Fibroblast of skin of right quadriceps (primary cell): ENCODE measurements at regions not wholly inside any gene's neighbourhood (a gene's known extent, or its start where the extent isn't known, plus 50 kb on each side); places are given as distances from the start of the nearest gene placed in this dataset.

Experiments
- DNase-seq: peaks from one replicate; pipeline ENCODE4 v3.0.0-alpha.2; 2013

DNA sequence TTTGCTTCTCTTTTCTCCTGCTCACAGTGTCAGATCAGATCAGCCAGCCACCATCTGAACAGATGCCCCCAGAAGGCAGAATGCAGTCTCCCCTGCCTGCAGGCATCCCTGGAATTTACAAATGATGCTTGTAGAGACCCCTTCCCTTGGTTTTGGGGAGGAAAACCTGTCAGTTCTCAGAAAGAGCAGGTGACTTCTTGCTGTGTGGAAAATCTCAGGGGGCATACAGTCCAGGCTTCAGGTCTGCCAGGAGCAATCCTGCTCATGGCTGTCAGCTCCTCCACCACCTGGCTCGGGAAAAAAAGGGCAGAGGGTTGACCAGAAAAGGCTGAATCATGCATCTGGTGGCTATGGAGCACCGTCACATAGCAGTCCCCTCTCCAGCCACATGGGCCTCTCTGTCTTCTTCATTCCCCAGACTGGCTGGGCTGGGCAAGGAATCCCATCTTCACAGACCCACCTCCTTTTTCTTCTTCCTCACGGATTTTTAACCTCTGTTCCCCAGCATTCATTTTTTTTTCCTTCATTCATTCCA, 107.0 kb downstream of the KCNF1 start:
- no peak for DNase-seq

DNA sequence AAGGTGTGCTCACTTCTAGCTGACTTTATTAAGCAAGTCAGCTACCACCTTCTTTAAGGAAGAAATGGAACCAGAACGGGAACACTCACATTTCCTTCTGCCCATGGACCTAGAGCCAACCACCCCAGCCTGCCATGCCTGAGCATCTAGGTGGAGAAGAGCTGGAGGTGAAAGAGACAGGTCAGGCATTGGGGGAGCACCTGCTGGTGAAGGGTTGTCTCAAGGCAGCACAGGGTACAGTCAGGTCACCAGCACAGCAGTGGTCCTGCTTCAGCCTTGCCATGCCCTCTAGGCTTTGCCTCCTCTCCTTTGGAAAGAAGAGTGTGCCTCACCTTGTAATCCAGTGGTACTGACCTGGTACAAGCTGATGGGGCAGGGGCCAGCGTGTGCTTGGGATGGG, 107.9 kb downstream of the KCNF1 start:
- no peak for DNase-seq

DNA sequence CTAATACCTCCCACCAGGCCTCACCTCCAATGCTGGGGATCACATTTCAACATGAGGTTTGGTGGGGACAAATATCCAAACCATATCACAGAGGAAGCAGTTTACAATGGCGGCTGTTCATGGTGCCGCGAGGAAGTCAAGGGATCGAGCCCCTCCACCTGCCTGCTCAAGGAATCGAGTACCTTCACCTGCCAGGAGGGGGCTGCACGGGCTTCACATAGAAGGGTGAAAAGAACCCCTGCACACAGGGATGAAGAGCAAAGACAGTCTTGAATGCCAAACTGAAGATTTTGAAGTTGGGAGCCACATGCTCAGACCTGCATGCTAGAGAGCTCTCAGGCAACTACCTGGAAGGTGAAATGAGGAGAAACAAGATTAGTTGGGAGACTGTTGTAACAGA, 110.3 kb downstream of the KCNF1 start:
- DNase-seq: no peak

DNA sequence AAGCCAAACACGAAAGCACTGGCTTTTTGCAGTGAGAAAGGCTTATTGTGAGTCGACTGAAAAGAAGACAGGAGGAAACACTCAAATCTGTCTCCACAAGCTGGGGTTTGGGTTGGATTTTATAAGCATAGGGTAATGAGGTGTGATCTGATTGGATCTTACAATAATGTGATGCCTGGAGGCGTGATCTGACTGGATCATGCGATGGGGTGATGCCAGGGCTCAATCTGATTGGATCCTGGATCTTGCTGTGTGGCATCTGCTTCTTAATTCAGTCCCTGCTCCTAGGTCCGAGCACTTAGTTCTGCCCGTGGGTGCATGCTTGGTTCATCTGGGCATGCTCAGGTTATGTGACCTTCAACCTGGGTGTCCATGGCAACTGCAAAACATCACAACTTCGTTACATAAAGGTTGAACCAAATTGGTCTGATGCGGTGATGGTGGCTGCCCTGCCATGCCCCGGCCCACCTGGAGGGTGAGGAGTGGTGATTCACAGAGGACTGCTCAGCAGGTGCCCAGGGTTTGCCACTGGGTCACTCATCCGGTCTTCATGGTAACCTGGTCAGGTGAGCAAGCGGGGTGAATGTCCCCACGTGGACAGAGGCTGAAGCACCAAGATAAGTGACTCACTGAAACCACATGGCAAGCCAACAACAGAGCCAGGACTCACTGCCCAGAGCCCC, 111.0 kb downstream of the KCNF1 start:
- no peak for DNase-seq

DNA sequence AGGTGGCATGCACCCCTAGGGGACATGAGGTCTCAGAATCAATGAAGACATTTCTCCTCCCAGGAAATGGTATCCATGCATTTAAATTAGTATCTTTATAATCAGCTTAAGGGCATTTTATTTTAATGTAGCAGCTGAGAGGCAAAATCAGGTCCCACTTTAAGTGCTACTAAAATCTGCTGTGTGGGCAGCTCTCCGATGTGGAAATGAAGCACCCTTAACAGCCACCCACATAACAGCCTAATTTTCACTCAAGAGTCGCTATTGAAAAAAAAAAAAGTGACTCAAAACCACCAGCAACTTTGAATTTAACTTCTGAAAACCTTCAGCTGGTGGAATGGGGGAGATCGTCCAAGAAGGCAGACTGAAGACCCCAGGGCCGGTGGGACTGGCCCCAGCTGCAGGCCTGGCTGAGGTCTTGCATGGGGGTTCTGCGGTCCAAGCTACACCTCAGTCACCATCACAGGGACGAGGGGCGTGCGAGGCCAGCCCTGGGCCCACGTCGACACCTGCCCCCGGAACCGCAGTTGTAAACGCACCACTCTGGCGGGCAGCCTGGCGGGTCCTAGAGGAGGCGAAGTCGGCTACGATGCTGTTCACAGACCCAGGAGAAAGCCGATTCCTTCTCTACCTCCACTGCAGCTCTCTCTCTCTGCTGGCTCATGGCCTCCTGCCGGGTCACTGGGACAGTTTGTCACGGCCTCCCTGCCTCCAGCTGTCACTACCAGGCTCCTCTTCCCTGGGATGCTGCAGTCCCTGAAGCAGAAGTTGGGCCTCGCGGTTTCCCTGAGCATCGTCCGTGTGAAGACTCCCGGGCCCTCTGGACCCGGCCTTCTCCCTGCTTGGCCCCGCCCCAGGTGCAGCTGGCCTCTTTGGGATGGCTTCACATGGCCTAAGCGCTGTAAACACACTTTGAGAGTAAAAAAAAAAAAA, 111.9 kb downstream of the KCNF1 start:
- DNase-seq: no peak

DNA sequence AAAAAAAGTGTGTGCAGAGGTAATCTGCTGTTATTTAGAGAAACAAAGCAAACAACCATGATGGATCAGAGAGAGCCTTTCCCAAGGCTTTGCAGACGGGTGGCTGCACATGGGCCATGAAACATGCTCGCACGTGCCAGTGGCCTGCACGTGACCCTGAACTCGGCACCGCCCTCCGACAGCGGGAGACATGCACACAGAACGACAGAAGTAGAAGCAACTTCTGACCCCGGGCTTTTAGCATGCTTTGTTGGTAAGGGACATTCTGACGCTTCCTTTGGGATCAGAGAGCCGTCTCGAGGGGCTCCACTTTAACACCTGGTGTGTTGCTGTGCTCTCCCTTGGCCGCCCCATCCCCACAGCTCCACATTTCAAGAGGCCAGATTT, 112.5 kb downstream of the KCNF1 start:
- peak; percentile 10 for DNase-seq

DNA sequence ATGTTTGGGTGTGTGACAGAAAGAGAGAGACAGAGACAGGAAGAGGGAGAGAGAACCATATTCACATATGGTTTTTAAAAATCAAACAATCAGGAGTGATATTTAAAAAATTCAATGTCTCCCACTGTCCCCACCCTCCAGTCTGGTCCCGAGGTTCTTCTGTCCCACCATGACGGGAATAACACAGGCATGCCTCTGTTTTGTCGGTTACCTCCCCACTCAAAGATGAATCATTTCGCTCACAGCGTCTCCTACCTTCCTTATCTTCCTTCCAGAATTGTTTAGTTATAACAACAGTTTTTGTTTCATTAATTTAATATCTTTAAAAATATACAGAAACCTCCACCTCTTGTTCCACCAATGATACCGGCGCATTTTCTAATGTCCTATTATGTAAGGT, 113.0 kb downstream of the KCNF1 start:
- no peak for DNase-seq

DNA sequence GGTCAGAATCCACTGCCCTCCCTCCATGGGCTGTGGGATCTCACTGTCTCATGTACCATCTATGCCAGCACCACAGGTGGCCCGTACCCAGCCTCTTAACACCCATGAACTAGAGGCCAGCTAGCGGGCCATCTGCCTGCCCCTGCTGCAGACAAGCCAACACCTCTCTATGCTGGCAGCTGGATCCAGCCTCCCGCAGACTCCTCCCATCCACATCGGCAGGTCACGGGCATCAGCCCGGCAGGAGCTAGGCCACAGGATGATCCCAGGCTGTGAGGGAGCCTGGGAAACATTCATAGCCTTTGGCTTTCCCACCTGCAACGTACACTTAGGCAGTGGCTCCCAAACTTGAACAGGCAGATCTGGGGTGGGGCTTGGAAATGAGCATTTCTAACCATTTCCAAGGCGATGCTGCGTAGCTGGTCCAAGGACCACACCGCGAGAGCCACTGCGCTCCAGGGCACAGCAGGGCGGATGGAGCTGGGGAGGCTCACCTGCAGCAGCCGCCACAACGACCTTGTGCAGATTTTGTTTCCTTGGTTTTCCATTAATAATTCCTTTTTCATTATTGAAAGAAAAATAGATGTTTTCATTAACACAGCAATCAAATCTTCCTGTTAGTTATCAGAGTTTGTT, 114.7 kb downstream of the KCNF1 start:
- no peak for DNase-seq

DNA sequence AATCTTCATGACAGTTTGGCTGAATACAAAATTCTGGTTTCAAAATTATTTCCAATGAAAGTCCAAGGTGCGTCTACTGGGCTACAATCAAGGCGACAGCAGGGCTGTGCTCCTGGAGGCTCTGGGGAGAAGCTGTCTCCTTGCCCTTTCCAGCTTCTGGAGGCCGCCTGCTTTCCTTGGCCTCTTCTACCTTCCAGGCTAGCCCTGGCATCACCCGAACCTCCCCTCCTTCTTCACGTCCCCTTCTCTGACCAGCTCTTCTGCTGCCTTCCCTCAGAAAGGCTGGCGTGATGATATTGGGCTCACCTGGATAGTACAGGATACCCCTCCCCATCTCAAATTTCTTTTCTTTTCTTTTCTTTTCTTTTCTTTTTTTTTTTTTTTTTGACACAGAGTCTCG, 115.5 kb downstream of the KCNF1 start:
- DNase-seq: no peak

DNA sequence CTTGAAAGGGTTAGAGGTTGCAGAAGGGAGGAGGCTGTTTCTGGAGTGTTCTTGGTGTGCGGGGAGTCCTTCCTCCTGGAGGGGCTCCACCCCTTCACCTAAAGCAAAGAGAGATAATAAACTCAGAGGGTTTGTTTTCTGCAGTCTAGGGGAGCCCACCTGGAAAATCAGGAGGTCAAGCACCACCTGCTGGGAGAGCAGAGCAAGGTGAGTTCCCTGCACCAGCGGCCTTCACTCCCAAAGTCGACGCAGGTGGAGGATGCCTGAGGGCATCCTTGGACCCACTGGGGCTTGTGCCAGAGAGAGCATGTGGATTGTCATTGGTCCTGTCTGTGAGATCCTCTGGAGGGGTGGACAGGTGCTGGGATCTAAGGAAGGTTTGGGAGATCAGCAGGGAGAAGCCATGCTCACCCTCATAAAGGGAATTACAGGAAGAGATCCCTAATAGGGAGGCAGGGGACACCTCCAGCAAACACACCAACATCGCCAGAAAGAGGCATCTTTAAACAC, 116.7 kb downstream of the KCNF1 start:
- no peak for DNase-seq

DNA sequence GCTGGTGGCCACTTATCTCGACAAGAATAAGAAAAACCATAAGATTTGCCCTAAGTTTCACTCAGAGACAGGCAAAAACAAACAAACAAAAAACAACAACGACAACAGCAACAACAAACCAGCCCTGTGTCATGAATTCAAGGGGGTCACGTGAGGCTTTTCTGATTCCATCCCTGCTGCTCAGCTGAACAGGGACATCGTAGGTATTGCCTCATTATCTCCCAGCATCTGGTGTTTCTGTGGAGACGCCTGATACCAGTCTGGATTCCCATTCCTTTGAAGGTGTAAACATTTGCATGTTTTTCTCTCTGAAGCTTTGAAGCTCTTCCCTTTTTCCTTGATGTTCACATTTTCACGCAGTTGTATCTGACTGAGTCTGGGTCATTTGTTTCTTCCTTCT, 117.4 kb downstream of the KCNF1 start:
- DNase-seq: no peak

DNA sequence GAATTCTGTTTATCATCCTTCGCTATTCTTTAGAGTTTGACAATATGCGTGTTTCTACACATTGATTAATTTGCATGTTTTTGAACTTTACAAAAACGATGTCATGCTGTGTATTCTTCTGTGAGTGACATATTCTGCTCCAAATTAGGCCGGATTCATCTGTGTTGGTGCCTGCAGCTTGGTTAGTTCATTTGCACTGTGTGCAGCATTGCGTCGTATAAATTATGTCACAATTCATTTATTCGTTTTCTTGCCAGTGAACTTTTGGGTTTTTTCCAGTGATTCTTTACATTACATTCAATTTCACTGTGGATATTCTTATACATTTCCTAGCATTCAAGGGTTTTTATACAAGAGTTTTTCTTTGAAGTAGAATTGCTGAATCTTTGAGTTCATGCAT, 118.3 kb downstream of the KCNF1 start:
- DNase-seq: no peak

DNA sequence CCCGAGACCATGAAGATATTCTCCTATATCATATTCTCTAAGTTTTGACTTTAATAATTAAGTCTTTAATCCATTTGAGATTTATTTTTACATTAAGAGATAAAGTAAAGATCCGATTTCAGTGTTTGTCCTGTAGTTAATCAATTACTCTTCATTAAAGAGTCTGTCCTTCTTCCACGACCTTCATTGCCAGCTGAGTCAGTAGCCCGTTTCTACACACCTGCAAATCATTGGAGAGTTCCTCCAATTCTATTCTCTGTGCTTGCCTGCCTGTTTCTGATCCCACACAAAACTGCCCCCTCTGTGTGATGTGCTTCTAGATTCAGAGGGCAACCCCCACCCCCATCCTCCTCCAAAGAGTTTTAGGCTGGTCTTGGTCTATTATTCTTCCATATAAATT, 119.2 kb downstream of the KCNF1 start:
- no peak for DNase-seq

DNA sequence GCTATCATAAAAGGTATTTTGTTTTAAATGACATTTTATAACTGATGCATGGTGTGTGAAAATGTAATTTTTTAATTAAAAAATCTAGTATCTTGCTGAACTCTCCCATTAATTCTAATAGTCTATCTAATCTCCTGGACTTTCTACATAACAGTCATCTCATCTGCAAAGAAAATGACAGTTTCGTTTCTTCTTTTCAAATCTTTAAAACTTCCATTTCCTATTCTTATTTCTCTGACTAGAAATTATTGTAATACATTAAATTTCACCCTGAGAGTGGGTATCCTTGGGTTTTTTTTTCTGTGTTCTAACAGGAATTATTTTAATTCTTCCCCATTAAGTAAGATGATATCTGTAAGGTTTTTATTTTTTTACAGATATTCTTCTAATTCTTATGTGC, 120.1 kb downstream of the KCNF1 start:
- DNase-seq: no peak

DNA sequence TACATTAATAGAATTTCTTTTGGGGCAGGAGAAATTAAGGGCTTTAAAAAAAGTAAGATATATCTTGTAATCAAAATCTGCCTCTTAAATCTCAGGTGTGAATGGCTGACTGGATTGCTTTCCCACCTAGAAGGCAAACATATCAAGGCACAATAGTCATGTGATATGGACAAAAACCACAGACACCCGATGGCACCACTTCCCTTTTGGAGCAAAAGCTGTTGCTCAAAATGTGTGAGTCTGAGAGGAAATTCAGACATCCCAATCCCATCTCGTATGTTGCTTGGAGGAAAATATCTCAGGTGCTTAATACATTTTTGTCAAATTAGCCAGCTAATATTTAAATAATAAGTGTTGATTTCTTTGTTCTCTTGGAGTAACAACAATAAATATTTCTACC, 120.7 kb downstream of the KCNF1 start:
- DNase-seq: no peak

DNA sequence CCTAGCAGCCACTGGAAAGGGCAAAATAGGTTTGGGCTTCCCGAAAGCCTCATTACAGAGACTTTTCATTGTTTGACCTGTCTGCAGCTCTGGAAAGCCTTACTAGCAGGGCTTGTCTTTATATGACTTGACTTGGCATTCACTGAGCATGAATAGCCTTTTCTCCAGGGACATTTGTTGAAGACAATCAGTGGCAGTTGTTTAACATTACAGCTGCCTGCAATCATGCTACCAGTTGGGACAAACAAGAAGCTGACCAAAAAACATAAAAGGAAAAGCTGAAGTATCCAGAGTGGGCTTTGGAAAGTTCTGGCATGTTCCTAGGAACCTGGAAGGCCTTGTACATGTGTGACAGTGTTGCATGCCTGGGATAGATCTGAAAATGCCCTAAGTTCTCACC, 121.4 kb downstream of the KCNF1 start:
- DNase-seq: no peak

DNA sequence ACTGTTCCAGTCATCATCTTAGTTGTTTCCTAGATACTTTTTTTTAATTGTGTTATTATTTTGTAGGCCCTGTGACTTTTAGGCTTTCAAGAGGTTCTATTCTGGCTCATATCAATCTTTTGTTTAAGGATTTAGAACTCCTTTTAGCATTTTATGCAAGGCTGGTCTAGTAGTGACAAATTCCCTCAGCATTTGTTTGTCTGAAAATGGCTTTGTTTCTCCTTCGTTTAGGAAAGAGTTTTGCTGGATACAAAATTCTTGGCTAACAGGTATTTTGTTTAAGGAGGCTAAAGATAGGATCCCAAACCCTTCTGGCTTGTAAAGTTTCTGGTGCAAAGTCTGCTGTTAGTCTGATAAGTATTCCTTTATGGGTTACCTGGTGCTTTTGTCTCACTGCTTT, 116.6 kb upstream of the SLC66A3 start:
- DNase-seq: no peak

DNA sequence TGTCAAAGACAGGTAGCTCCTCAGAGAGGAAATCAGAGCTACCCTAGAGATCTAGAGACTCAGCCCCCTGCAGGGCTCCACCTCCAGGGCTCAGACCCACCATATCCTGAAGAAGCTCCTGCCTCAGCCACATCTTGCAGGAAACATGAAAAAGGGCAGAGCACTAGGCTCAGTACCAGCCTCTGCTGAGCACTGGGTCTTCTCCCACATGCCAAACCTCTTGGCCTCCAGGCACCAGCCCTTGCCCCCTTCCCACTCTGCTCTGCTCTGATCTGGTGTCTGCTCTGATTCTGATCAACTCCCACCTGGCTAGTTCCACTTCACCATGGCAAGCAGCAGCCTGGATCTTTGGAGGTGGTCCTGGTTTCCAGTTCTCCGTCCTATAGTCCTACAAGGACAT, 114.3 kb upstream of the SLC66A3 start:
- DNase-seq: no peak

DNA sequence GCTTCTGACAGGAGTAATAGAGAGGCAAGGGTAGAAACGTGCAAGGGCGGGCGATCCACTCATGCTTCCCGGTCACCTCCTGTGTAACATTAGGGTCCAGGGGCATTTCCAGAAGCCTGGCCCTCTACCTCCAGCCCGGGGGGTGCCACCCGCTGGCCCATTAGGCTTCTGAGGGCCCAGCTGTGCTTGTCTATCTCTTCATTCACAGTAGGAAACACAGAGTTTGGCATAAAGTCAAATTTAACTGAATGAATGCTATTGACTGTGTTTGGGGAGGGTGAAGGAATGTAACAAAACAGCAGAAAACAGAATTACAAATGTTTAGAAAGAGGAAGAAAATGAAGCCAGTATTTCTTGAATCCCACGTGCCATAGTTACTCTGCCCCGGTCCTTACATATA, 112.4 kb upstream of the SLC66A3 start:
- DNase-seq: no peak

DNA sequence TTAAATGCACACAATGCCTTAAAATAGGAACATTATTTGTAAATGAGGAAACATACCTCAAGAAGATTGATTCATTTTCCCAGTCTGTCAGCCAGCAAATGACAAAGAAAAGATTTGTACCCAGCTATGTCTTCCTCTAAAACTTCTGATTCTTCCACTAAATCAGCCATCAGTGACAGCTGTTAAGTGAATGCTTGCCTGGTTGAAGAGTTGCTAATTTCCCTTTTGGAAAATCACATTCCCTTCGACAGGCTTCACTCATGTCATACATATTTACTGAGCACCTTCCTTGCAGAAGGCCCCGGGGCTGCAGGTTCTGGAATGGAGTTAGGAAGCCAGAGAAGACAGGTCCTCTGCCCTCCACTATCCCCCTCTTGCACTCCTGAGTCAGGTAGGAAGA, 112.0 kb upstream of the SLC66A3 start:
- no peak for DNase-seq

DNA sequence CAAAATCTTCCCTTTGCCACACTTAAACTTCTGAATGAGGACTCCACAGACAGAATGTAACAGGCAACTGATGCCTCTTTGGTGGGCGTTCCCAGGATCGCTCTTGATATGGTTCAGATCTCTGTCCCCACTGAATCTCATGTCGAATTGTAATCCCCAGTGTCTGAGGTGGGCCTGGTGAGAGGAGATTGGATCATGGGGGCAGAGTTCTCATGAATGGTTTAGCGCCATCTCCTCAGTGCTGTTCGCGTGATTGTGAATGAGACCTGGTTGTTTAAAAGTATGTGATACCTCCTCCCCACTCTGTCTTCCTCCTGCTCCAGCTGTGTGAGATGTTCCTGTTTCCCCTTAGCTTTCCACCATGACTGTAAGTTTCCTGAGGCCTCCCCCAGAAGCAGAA, 111.1 kb upstream of the SLC66A3 start:
- DNase-seq: no peak

DNA sequence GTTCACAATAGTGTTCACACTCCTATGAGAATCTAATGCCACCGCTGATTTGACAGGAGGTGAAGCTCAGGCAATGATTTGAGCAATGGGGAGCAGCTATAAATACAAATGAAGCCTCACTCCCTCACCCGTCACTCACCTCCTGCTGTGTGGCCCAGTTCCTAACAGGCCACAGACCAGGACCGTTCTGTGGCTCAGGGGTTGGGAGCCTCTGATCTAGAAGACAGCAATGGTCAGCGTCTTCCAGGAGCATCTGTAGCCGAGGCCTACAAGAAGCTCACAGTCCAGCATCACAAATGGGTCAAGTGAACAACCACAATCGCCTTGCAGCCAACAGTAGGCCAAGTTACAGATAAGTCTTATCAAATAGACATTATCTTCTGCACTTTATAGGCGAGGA, 110.0 kb upstream of the SLC66A3 start:
- no peak for DNase-seq

DNA sequence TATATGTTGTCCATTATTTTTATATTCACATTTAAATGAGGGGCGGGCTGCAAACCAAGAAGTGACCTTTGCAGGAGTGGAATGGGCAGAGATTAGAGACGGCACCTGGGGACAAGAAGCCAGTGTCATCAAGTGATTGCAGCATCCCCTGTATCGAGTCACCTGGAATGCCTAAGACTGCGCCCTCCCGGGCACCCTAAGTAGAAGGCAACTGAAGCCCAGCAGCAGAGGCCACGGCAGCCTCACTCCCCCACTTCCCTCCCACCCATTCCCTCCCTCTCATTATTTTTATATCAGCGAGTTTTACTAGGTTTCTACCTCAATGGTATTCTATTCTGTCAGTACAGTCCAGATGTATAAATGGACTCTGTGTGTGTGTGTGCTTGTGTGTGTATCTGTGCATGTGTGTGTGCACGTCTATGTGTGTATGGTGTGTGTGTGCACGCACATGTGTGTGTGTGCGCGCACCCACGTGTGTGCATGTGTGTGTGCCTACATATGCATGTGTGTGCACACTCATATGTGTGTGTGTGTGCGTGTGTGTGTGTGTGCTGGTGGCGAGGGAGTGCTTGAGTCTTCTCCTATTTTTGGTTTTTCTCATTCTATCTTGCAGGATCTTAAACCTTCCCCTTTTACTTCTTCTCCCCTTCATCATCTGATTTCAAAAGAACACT, 106.8 kb upstream of the SLC66A3 start:
- no peak for DNase-seq
